ENCODE measurements at regions not wholly inside any gene's neighbourhood (a gene's known extent, or its start where the extent isn't known, plus 50 kb on each side); places are given as distances from the start of the nearest gene placed in this dataset.

DNA sequence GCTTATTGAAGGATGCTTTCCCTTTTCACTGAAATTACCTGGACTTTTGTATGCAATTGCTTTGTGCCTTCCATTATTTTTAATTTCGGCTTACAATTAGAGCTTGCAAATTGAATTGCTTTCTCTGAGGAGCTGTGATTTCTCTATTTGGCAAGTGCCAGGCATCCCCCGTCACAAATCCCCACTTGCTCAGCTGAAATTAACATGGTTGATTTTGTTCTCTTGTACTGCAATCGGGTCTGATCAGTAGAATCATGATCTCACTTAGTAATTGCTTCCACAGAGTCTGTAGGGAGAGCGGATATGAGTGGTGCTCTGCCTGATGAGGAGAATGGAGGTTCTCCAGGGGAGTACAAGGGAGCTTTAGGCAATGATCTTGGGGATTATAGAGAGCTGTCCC, 495.5 kb upstream of the SGCD start:
- intact Hi-C loops (cut with DNase I), result no loop called here
- TF ChIP-seq, protein P1, sequence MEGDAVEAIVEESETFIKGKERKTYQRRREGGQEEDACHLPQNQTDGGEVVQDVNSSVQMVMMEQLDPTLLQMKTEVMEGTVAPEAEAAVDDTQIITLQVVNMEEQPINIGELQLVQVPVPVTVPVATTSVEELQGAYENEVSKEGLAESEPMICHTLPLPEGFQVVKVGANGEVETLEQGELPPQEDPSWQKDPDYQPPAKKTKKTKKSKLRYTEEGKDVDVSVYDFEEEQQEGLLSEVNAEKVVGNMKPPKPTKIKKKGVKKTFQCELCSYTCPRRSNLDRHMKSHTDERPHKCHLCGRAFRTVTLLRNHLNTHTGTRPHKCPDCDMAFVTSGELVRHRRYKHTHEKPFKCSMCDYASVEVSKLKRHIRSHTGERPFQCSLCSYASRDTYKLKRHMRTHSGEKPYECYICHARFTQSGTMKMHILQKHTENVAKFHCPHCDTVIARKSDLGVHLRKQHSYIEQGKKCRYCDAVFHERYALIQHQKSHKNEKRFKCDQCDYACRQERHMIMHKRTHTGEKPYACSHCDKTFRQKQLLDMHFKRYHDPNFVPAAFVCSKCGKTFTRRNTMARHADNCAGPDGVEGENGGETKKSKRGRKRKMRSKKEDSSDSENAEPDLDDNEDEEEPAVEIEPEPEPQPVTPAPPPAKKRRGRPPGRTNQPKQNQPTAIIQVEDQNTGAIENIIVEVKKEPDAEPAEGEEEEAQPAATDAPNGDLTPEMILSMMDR (IDR thresholded peaks at IDR 0.05), result no peak
- Histone ChIP-seq H3K36me3 (no peaks in the 10 kb centered on the region), H3K27ac (no peak overlapping the region), H3K9me3 (no peaks in the 10 kb centered on the region), H3K4me3 (no peak overlapping the region), H3K27me3 (no peaks in the 10 kb centered on the region), H3K4me1 (no peaks in the 10 kb centered on the region)
- no peak for DNase-seq
- no peak for ATAC-seq

DNA sequence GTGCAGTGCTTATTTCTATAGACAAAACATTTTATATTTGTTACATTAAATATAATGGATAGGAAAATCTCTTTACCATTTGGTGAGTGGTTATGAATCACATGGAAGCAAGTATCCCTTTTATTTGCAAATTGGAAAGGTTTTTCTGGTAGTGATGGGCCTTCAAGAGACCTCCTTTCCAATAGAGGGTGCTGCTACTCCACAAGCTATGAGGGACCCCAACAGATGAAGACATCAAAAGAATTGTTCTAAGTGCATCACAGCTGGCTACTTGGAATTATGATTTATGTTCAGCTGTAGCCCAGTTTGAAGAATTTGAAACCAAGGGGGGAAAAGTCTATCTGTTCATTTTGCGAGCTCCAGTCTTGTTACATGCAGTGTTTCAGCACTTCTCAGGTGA, 493.7 kb upstream of the SGCD start:
- DNase-seq (no peak), ATAC-seq (no peak)
- Histone ChIP-seq H3K27ac (no peak overlapping the region), H3K9me3 (no peaks in the 10 kb centered on the region), H3K36me3 (no peaks in the 10 kb centered on the region), H3K27me3 (no peaks in the 10 kb centered on the region), H3K4me3 (no peak overlapping the region), H3K4me1 (no peaks in the 10 kb centered on the region)
- TF ChIP-seq, protein P1 (IDR thresholded peaks at IDR 0.05), result no peak
- intact Hi-C loops (cut with DNase I), result no loop called here

DNA sequence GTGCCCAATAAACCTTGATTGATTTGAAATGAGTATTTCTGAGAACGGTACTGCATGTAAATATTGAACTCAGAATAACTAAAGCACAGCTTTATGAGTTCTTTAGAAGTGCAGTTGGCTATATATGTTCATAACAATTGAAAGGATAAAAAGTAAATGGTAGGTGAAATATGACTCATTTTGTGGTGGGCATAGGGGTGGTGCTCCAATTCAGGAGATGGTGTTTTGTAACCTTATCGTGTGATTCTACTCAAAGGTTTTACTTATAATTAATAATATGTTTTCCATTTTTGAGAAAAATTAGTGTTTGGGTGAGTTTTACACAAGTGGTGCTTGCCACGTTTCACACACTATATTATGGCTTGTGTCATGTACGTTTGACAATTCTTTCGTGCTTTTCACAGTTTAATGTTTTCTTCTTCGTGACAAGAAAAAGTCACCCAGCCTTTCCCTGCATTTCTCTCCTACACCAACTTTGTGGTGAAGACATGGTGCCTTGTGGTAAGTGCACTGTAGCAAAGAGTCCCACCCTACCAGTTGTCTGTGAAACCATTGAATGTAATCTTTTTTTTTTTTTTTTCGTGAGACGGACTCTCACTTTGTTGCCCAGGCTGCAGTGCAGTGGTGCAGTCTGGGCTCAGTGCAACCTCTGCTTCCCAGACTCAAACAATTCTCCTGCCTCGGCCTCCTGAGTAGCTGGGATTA, 492.5 kb upstream of the SGCD start:
- Histone ChIP-seq H3K27ac (no peak overlapping the region), H3K27me3 (no peaks in the 10 kb centered on the region), H3K9me3 (no peaks in the 10 kb centered on the region), H3K4me1 (no peaks in the 10 kb centered on the region), H3K36me3 (no peaks in the 10 kb centered on the region), H3K4me3 (no peak overlapping the region)
- TF ChIP-seq, protein P1 (IDR thresholded peaks at IDR 0.05), result no peak
- ATAC-seq (no peak), DNase-seq (no peak)
- intact Hi-C loops (cut with DNase I), result no loop called here

DNA sequence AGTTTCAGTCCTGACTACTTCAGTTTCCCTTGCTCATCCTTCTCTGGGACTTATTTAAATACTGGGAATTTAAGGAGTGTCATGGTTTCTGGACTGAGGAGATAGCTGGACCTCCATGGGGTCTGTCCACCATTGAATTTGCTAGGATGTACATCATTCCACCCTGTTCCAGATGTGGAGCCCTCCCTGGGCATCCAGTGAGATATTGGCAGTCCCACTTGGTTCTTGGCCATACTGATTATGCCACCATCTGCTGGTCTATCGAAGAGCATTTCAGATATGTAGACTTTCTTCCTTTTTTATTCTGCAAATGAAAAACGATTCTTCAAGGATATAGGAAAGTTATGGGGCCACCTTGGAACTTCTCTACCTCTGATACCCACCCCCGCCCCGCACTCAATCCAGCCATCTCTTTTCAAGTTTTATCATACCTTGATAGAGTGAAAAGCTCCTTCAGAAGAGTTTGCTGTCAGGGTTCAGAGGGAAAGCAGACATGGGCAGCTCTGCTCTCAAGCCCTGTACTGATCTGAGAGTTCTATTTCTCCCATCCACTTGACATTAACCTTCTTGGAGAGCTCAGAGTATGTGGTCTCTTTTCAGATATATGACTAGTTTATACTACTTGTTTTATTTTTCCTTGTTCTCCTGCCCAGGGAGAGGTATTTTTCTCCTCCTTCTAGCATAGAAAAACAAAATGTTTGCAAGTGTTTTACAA, 490.7 kb upstream of the SGCD start:
- no peaks in the 10 kb centered on the region for H3K36me3 ChIP-seq
- H3K27me3 ChIP-seq, result no peaks in the 10 kb centered on the region
- no peak overlapping the region for H3K27ac ChIP-seq
- H3K4me1 ChIP-seq, result no peaks in the 10 kb centered on the region
- H3K9me3 ChIP-seq, result no peaks in the 10 kb centered on the region
- DNase-seq (no peak), ATAC-seq (no peak)
- intact Hi-C loops (cut with DNase I), result no loop called here
- TF ChIP-seq, protein P1 (IDR thresholded peaks at IDR 0.05), result no peak
- H3K4me3 ChIP-seq, result no peak overlapping the region

DNA sequence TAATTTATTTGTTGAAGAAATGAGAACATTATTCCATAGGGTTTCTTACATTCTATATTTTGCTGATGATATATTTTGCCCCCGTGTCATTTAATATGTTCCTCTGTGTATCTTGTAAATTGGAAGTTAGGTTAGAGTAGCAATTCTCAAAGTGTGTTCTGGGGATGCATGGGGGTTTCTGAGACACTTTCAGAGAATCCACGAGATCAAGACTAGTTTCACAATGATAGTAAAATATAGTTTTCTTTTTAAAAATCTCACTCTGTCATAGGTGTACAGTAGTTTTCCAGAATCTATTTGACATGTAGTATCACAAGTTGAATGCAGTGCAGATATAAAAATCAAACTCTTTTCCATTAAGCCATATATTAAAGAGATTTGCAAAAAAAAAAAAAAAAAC, 488.6 kb upstream of the SGCD start:
- TF ChIP-seq, protein P1 (IDR thresholded peaks at IDR 0.05), result no peak
- no peaks in the 10 kb centered on the region for H3K4me1 ChIP-seq
- no peak overlapping the region for H3K4me3 ChIP-seq
- no peaks in the 10 kb centered on the region for H3K9me3 ChIP-seq
- ATAC-seq, result no peak
- intact Hi-C loops (cut with DNase I), result no loop called here
- no peaks in the 10 kb centered on the region for H3K36me3 ChIP-seq
- no peak overlapping the region for H3K27ac ChIP-seq
- H3K27me3 ChIP-seq, result no peaks in the 10 kb centered on the region
- no peak for DNase-seq
